Rectal smooth muscle tissue (tissue), 1 donor: ENCODE measurements at regions not wholly inside any gene's neighbourhood (a gene's known extent, or its start where the extent isn't known, plus 50 kb on each side); places are given as distances from the start of the nearest gene placed in this dataset.

ENCODE experiments used
- H3K27ac ChIP-seq: one replicate; pipeline ENCODE4 v1.7.0; 2013; ENCODE audit warnings: low read depth, low read length, inconsistent platforms
- H3K27me3 ChIP-seq: one replicate; pipeline ENCODE4 v1.7.0; 2013; ENCODE audit warnings: low read length; ENCODE audit not compliant: control insufficient read depth, insufficient read depth
- H3K36me3 ChIP-seq: one replicate; pipeline ENCODE4 v1.7.0; 2013; ENCODE audit warnings: low read length; ENCODE audit not compliant: control insufficient read depth, insufficient read depth
- H3K4me1 ChIP-seq: one replicate; pipeline ENCODE4 v1.7.0; 2013; ENCODE audit warnings: low read length; ENCODE audit not compliant: control insufficient read depth, insufficient read depth
- H3K4me3 ChIP-seq: one replicate; pipeline ENCODE4 v1.7.0; 2013; ENCODE audit warnings: low read length
- H3K9ac ChIP-seq: one replicate; pipeline ENCODE4 v1.7.0; 2013; ENCODE audit warnings: low read length

GRCh38 chr12:25301798-25302197 lies 51.1 kb upstream of the KRAS start:
- Histone ChIP-seq H3K36me3 (no peaks in the 10 kb centered on the region), H3K27ac (no peak overlapping the region), H3K9ac (no peak overlapping the region), H3K4me1 (no peaks in the 10 kb centered on the region), H3K4me3 (no peak overlapping the region), H3K27me3 (no peaks in the 10 kb centered on the region)
